HG02642 (cell line): ENCODE measurements at regions not wholly inside any gene's neighbourhood (a gene's known extent, or its start where the extent isn't known, plus 50 kb on each side); places are given as distances from the start of the nearest gene placed in this dataset.
"Not testable (repeated sequence)": the region's sequence is repeated elsewhere in the genome, so short reads cannot be mapped to it uniquely, and the experiment has no call there.

Source experiments
- ATAC-seq: cut with Tn5 transposase; IDR thresholded peaks from one replicate; pipeline ENCODE4 v1.9.1; 2021; ENCODE audit warnings: mild to moderate bottlenecking; ENCODE audit not compliant: unreplicated experiment, poor library complexity

DNA sequence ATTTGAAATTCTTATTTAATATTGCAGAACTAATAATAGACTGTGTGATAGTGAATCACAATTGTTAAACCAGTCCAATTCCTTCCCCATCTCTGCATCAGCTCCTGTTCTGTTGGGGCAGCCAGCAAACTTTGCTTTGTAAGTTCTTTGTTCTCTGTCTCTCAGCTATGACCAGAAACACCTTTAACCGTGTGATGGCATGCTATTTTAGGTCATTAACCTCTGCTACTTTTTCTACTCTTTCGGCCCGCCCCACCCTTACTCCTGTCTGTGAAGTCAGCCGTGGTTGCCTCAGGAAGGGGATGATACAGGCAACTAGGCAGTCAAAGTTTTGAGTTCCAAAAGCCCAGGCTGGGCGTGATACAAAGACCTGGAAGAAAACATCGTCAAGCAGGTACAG, 51.3 kb upstream of the EGFL6 start:
- no peak for ATAC-seq

DNA sequence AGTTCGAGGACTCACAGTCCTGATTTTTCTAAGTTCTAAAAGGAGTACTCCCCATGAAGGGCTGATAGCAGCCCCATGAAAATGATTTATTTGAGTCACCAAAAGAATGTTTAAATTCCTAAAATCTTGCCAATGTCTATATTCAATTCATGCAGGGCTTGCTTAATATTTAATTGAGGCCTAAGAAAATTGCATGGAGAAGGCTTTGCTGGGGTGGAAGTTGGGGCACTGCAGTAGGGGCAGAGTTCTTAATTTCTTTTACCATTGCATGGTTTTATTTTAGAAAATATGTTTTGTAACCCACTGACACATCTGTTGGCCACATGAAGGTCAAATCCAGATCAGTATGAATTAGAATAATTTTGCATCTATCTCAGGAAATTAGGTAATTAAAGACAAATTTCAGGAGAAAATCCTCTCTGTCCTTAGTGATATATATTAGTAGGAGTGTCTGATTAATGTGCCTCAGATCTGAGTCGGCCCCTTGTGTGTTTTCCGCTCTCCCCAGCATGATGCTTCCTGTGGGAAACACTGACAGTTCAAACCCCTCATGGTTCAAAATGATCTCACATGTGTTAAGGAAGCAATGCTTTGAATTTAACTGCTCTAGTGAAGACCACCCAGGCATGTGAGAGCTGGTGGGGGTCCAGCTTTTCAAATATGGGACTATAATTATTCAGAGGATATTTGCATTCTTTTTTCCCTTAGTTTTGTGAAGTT, 54.0 kb upstream of the EGFL6 start:
- ATAC-seq: no peak

DNA sequence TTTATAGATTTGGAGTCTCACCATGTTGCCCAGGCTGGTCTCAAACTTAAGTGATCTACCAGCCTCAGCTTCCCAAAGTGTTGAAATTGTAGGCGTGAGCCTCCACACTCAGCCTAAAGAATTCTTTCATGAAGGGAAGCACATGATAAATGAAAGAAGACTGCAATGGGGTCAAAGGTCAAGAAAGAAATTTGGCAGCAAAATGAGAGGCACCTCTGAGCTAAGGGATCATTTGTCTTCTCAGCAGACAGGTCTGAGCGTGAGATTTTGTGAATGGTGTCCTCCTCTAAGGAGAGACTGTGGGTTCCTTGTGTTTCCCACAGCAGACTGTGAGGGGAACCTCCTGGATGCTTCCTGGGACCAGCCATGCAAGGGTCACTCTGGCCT, 57.5 kb upstream of the EGFL6 start:
- ATAC-seq: no peak

DNA sequence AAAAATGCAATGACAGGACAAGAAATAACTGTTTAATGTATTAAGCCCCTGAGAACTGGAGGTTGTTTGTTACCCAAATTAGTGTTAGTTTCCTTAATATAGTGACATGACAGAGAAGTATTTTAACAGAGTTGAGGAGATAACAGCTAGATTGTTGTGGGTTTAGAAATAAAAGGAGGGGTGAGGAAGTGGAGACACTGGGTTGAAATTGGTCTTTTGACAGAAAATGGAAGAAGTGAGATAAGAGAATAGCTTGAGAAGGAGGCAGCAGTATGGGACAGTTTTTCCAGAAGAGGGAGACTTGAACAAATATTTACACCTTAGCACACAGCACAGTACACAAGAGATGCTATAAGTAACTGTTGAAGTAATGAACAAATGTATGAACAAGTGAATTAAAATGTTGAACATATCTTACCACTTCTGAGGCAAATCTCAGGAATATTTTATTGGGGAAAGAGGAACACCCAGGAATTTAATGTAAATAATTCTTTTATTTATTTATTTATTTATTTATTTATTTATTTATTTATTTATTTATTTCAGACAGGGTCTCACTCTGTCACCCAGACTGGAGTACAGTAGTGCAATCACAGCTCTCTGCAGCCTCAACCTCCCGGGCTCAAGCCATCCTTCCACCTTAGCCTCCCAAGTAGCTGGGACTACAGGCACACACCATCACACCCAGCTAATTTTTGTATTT, 58.0 kb upstream of the EGFL6 start:
- ATAC-seq: no peak

DNA sequence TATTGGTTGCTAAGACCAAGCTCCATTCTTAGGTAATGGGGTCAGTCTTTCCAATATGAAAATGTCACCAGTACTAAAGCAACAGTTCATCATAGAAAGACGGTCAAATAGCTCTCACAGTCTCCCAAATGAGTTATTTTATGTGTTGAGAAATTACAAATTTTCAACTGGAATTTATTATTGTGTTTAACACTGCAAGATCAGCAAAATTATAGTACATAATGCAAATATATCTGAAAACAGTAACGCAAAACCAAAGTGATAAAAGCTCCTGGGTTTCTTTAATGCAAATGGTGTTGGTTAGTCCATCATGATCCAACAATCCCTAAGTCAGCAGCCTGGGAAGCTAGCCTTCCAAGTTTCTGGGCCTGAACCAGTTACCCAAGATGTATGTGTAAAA, 61.5 kb upstream of the EGFL6 start:
- no peak for ATAC-seq

DNA sequence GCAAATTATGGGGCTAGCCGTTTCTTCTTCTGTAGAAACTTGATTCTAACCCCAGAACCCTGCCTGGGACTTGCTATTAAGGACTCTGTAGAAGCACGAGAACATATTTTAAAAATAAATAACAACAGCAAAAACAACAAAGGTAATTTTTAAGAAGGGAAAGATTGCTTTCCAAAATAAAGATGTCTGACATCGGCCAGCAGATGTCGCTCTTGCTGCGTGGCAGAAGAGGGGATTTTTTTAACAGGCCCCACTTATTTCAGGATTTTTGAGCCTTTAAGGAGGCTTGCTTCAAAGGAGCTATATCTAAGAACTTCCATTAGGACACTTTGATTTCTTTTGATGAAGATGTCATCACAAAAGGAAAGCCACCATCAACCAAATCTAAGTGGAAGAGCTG, 62.8 kb upstream of the EGFL6 start:
- ATAC-seq: no peak

DNA sequence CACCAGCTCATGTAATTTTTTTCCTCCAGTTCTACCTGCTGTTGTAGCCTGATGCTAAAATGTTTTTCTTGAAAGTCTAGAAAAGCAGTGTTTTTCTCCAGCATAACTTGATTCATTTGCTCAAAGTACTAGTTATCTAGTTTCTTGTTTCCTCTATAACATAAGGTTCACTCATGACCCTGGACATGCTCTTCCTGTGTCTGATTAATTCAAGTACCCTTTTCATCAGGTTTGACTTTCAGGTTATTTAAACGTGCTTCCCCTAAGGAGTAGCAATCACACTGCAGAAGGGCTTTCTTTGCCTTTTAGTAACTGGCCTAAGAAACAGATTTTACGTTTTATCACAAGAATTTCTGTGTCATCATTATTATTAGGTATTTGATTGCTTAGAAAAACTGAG, 66.8 kb upstream of the EGFL6 start:
- ATAC-seq: no peak

DNA sequence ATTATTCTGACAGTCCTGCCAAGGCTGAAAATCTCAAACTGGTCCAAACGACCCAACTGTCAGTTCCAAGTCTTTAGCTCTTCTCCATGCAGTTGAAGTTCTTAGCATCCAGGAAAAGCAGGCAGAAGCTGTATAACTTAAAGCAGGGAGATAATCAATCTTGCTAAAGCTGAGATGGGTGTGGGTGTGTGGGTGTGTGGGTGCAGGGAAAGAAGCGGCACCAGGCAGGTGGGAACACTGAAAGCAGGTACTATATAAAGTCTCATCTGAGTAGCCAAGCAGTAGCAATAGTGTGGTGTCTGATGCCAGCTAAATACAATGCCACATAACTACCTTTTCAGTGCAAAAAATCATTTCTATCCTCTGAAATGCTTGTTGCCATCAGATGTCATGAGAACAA, 69.7 kb upstream of the EGFL6 start:
- no peak for ATAC-seq

DNA sequence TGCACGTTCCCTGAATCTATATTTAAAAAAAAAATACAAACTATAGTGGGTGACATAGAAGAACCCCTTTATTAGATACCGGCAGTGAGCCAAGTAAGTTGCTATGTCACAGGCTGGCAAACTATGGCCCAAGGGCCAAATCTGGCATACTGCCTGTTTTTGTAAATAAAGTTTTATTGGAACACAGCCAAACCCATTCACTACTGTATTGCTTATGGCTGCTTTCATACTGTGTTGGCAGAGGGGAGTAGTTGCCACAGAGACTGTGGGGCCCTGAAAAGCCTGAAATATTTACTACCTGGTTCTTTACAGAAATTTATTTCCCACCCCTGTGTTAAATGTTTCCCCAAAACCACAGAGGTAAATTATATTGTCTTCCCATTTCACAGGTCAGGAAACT, 71.2 kb upstream of the EGFL6 start:
- no peak for ATAC-seq

DNA sequence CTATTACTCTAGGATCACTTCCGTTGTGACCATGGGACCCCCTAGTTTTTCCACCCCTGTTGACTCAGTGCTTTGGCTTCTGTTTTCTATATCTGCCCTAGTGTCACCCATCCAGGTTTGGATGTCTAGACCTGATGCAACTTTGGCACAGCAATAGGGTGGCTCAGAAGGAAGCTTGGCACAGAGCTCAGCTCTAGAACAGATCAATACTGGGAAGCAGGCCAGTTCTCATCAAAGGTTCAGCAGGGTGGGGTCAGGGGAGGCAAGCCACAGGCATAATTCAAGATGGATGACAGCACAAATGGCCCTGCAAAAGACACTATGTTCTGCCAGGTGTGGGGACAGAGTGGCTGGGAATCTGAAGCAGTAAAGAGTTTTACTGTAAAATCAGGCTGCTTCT, 74.2 kb upstream of the EGFL6 start:
- no peak for ATAC-seq

DNA sequence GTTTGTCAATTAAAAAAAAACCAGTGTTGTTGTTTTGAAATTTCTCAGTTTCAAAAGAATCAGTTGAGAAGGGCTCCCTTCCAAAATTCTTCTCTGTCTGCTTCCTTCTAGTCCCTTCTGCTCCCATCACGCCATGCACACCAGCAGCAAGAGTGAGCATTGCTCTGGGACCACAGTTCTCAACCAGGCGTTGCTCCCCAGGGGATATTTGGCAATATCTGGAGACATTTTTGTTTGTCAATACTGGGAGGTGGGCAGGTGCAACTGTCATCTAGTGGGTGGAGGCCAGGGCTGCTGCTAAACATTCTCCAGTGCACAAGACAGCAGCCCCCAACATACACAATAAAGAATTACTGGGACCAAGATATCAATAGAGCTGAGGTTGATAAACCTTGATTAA, 74.8 kb upstream of the EGFL6 start:
- no peak for ATAC-seq

DNA sequence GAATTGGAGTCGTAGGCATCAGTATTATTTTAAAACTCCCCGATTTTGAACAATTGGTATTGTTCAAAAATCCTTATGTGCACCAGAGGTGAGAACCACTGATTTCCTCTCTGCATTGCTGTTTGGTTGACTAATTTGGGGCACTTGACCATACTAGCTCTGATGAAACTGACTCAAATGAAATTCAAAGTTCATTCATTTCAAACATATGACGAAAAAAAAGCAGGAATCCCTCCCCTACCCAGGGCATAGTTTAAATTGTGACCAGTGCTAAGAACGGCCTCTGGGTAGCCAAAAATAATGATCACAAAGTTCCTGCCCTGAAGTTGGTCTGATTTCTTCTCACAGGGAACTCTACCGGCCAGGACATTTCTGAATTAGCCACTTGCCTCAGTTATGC, 75.7 kb upstream of the EGFL6 start:
- ATAC-seq: no peak

DNA sequence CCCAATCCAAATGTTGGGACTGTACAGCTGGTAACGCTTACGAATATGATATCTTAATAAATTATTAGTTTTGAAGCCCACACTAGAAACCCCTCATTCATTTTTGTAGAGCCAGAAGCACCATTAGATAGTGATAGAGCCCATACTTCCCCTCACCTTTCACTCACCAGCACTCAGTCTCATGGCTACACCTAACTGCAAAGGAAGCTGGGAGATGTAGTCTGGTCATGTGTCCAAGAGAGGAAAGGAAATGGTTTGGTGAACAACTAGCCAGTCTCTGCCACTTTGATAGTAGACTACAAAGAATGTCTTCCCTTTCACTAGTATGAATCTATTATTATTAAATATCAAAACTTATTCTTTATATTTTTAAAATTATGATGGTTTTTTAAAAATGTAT, 77.1 kb upstream of the EGFL6 start:
- ATAC-seq: no peak

DNA sequence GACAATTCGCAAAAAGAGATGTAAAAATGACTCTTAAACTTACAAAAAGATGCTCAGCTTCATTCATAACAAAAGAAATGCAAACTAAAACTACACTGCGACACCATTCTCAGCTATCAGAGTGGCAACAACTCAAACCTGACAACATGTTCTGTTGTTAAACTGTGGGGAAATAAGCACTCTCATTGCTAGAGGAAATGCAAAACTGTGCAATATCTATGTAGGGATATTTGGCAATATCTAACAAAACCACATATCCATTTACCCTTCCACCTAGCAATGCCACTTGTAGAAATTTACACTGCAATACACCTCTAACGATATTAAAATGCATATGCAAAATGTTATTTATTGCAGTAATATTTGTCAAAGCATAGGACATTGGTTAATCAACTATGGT, 78.3 kb upstream of the EGFL6 start:
- no peak for ATAC-seq

DNA sequence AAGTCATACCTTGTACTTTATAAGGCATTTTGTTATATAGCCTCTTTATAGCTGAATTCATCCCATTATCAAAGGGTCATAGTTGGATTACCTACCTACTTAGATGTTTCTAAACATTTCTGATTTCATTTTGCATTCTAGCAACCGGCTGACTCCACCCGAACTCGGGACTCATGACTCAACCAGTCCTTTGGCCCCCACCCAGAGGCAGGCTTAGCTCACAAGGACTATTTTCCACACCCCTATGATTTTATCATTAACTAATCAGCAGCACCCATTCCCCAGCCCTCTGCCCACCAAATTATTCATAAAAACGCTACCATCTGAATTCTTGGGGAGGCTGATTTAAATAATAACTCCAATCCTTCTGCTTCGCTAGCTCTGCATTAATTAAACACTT, 79.9 kb upstream of the EGFL6 start:
- ATAC-seq: no peak

DNA sequence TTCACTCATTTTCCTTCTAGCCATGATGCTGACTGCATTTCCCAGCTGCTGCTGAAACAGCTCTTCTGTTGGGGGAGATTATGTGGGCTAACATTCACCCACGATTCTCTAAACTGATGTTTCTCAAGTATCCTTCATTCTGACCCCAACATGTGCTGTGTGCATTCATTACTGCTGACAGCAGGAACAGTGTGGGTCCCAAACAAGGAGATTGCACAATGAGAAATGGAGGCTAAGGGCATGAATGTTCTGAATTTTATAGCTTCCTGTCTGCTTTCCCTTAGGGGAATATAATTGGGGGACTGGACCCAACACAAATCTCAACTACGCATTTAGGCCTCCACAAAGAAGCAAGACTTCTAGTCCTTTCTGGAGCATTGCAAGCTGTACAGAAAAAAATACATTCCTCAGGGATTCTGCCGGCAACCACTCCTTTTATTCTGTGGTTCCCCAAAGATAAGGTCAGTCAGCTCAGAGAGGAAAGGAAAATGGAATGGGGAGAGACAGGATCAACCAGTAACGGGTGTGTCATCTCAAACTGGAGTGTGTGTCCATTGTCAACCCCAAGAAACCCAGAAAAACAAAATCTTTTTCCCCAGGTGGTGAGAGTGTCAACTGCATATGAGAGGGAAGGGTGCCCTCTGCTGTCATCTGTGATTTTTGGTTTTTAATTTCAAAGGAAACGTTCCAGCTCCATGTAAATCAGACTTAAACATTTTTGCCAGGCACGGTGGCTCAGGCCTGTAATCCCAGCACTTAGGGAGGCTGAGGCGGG, 81.5 kb upstream of the EGFL6 start:
- ATAC-seq: no peak

DNA sequence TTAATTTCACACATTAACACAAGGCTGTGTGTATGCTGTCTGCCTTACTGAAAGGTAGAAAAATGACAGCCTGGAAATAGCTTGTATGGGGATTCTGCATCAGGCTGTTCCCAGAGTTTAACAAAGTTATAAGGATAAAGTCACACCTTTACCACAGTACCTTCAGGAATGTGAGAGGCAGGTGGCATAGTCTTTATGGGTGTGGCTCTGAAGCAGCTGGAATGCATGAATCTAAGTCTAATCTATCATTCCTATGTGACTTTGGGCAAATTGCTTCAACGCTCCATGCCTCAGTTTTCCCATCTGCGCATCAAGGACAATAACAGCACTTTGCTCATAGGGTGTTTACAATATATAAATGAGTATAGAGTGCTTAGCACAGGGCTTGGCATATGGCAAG, 84.2 kb upstream of the EGFL6 start:
- no peak for ATAC-seq

DNA sequence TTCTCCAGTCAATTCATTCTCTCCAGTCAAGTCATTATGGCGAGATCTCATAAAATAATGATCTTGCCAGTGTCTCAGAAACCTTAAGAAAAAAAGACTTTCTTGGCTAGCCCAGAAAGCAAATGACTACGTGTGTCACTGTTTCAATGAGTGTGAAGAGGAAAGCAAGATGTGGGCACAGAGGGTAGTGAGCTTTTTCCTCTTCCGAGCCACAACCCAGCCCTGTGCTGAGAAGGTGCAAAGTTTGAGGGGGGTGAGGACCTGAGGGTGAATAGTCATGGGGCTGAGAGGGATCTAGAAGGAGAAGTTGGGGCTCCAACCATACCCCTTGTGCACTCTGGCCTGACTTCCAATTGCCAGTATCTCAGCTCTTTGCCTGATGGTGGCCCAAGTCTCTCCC, 85.6 kb upstream of the EGFL6 start:
- no peak for ATAC-seq

DNA sequence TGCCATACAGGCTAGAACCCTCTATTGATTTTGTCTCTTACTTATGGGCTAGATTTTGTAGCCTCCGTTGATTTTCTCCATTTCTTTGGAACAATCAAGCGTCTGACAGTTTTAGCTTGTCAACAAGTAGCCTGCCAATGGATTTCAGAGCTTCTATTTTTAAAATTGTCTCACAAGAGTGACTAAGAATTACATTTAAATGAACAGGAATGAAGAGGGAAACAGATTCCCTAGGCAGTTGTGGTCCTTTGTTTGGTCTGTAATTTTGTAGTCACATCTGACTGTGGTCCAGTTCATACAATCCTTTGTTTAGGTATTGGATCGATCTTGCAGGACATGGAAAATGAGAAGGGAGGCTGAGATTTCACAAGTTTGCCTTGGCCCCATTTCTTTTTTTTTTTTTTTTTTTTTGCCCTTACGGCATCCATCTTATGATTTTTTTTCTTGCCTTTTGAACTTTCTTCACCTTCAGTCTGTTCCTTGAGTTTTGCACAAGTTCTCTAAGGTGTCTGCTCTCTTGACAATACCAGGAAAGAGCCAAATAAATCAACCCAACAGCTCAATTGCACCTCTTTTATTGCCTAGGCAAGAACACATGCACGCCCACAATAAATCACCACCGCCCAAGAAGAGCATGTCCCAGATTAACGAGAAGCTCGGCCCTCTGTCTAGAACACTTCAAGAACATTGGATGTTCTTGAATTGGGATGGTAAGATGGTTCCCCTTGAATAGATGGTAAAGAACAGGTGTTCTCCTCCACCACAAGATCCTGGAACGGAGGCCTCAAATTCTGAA, 86.5 kb upstream of the EGFL6 start:
- no peak for ATAC-seq

DNA sequence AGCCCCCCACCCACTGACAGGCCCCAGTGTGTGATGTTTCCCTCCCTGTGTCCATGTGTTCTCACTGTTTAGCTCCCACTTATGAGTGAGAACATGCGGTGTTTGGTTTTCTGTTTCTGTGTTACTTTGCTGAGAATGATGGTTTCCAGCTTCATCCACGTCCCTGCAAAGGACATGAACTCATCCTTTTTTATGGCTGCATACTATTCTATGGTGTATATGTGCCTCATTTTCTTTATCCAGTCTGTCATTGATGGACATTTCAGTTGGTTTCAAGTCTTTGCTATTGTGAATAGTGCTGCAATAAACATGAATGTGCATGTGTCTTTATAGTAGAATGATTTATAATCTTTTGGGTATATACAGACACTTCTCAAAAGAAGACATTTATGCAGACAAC, 88.6 kb upstream of the EGFL6 start:
- ATAC-seq: not testable (repeated sequence)

DNA sequence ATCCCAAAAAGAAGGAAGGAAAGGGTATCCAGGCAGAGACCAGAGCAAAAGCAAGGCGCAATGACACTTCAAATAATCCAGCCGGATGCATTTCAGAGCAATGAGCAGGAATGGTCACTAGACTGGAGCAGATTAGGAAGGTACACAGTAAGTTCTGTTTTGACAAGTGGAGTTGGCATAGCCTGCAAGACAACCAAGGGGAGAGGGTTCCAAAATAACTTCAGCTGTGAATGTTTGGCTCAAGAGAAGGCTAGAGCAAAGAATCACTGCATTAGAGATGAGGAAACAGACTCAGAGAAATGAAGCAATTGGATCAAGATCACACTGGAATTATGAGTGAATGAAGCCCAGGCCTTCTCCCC, 90.0 kb upstream of the EGFL6 start:
- no peak for ATAC-seq
